ENCODE measurements at regions not wholly inside any gene's neighbourhood (a gene's known extent, or its start where the extent isn't known, plus 50 kb on each side); places are given as distances from the start of the nearest gene placed in this dataset.

DNA sequence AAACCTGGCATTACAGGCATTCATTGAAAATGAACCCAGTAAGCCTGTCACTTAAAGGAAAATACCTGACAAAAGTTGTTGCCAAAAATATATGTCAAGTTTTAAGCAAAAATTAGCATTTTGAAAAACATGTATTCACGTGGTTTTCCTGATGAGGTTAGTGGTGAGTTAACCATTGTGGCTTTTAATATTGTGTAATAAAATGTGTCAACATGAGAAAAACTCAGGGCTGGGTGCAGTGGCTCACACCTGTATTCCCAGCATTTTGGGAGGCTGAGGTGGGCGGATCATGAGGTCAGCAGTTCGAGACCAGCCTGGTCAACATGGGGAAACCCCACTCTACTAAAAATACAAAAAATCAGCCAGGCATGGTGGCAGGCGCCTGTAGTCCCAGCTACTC is 731.4 kb downstream of the KCNT2 start:
- TF ChIP-seq, protein P1, sequence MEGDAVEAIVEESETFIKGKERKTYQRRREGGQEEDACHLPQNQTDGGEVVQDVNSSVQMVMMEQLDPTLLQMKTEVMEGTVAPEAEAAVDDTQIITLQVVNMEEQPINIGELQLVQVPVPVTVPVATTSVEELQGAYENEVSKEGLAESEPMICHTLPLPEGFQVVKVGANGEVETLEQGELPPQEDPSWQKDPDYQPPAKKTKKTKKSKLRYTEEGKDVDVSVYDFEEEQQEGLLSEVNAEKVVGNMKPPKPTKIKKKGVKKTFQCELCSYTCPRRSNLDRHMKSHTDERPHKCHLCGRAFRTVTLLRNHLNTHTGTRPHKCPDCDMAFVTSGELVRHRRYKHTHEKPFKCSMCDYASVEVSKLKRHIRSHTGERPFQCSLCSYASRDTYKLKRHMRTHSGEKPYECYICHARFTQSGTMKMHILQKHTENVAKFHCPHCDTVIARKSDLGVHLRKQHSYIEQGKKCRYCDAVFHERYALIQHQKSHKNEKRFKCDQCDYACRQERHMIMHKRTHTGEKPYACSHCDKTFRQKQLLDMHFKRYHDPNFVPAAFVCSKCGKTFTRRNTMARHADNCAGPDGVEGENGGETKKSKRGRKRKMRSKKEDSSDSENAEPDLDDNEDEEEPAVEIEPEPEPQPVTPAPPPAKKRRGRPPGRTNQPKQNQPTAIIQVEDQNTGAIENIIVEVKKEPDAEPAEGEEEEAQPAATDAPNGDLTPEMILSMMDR (IDR thresholded peaks at IDR 0.05; ENCODE audit: borderline replicate concordance, extremely low read depth, low read length, poor library complexity, severe bottlenecking) = no peak
- TF ChIP-seq EZH2 (IDR thresholded peaks at IDR 0.05; ENCODE audit: borderline replicate concordance, low read depth, low read length, severe bottlenecking) = no peak
